A549 (cell line): ENCODE measurements at regions not wholly inside any gene's neighbourhood (a gene's known extent, or its start where the extent isn't known, plus 50 kb on each side); places are given as distances from the start of the nearest gene placed in this dataset.

ENCODE experiments used
- CEBPB ChIP-seq, 2 experiments: fragments of >200 bp in 1 of 2; sonication (Bioruptor Twin) in 1 of 2; formaldehyde crosslinking in 1 of 2; IDR thresholded peaks; 2 replicates each; pipeline ENCODE4 v1.6.1; 2012 to 2016
- CHD2 ChIP-seq: fragments of 150-350 bp; IDR thresholded peaks from 2 replicates; pipeline ENCODE4 v1.6.1; 2014; ENCODE audit warnings: low read length; ENCODE audit not compliant: partially characterized antibody
- CTCF ChIP-seq: fragments of >200 bp; sonication (Bioruptor Twin); formaldehyde crosslinking; IDR thresholded peaks from 3 replicates; pipeline ENCODE4 v1.5.1; 2016
- EHMT2 ChIP-seq: fragments of 200-600 bp; sonication (generic); IDR thresholded peaks from 2 replicates; pipeline ENCODE4 v1.6.1; 2016; ENCODE audit warnings: antibody characterized with exemption, low read depth, mild to moderate bottlenecking, moderate library complexity
- EP300 ChIP-seq, 2 experiments: fragments of >200 bp; sonication (Bioruptor Twin); formaldehyde crosslinking; IDR thresholded peaks; 2 replicates in 1 of 2; 3 replicates in 1 of 2; pipeline ENCODE4 v1.6.1; 2016 to 2017
- FOSL2 ChIP-seq, 2 experiments: fragments of 450-650 bp in 1 of 2; fragments of >200 bp in 1 of 2; sonication (Bioruptor Twin) in 1 of 2; formaldehyde crosslinking; IDR thresholded peaks; 2 replicates each; pipeline versions ENCODE4 v1.5.0 to v1.6.1; 2016 to 2020; ENCODE audit warnings: mild to moderate bottlenecking in 1 of 2, moderate library complexity in 1 of 2
- GATA3 ChIP-seq: IDR thresholded peaks from 2 replicates; pipeline ENCODE4 v1.6.1; 2012; ENCODE audit warnings: borderline replicate concordance
- JUNB ChIP-seq: fragments of >200 bp; sonication (Bioruptor Twin); formaldehyde crosslinking; IDR thresholded peaks from 2 replicates; pipeline ENCODE4 v1.6.1; 2016
- KDM5A ChIP-seq: fragments of 200-600 bp; sonication (generic); IDR thresholded peaks from 2 replicates; pipeline ENCODE4 v1.6.1; 2016; ENCODE audit warnings: antibody characterized with exemption, mild to moderate bottlenecking
- MAZ ChIP-seq: fragments of 150-350 bp; IDR thresholded peaks from 2 replicates; pipeline ENCODE4 v1.6.1; 2014; ENCODE audit warnings: antibody characterized with exemption, low read depth, low read length, borderline replicate concordance
- NPAS2 ChIP-seq: fragments of 250-450 bp; sonication (Bioruptor Pico); IDR thresholded peaks from 2 replicates; pipeline ENCODE4 v1.8.0; 2022; ENCODE audit warnings: mild to moderate bottlenecking, moderate library complexity, borderline replicate concordance
- POLR2A ChIP-seq: IDR thresholded peaks from 2 replicates; pipeline ENCODE4 v1.6.1; 2012; ENCODE audit warnings: mild to moderate bottlenecking, low read length
- RNF2 ChIP-seq: fragments of 200-600 bp; sonication (generic); IDR thresholded peaks from 2 replicates; pipeline ENCODE4 v1.6.1; 2016; ENCODE audit warnings: low read depth, mild to moderate bottlenecking, antibody characterized with exemption, moderate library complexity, borderline replicate concordance
- USF2 ChIP-seq: fragments of 450-650 bp; IDR thresholded peaks from 2 replicates; pipeline ENCODE4 v1.6.1; 2014; ENCODE audit warnings: antibody characterized with exemption

- TF ChIP-seq JUNB (no peak), POLR2A (no peak), CEBPB (IDR thresholded peaks at IDR 0.05) (no peak), EP300 (IDR thresholded peaks at IDR 0.05) (no peak), CTCF (no peak), KDM5A (no peak), RNF2 (no peak), MAZ (no peak), CHD2 (no peak), GATA3 (no peak), EHMT2 (no peak), NPAS2 (CRISPR knock-in tag) (no peak), FOSL2 (IDR thresholded peaks at IDR 0.05) (no peak), FOSL2 (CRISPR knock-in tag; IDR thresholded peaks at IDR 0.05) (no peak), USF2 (no peak)
These were observed 521.5 kb downstream of the FUT8 start for GRCh38 chr14:65934070-65934435.
